ENCODE measurements at regions not wholly inside any gene's neighbourhood (a gene's known extent, or its start where the extent isn't known, plus 50 kb on each side); places are given as distances from the start of the nearest gene placed in this dataset.

DNA sequence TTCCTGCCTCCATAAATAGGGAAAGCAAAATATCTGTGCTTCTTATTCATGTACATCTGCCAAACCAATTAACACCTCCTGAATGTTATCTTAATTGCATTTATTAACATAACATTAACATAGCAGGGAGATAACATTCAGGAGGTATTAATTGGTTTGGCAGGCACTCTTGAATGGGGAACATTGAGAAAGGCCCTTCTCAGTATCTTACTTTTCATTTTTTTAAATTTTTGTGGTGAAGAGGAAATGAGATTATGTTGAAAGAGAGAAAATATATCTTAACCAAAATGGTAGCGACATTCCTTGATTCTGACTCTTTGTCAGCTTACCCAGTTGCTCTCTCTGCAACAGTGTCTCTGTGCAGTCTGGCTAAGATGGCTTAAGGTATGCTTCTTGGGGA is 100.4 kb upstream of the TLE1 start (continued):
- TF ChIP-seq RAD51 (IDR thresholded peaks at IDR 0.05) (no peak), NBN (IDR thresholded peaks at IDR 0.05) (no peak), NRF1 (conservative IDR thresholded peaks at IDR 0.05; ENCODE audit: low read depth, low read length) (no peak), RCOR1 (conservative IDR thresholded peaks at IDR 0.05; ENCODE audit: low read depth, low read length) (no peak), ATF7 (IDR thresholded peaks at IDR 0.05; ENCODE audit: low read depth) (no peak)
- TF ChIP-seq, protein P1, sequence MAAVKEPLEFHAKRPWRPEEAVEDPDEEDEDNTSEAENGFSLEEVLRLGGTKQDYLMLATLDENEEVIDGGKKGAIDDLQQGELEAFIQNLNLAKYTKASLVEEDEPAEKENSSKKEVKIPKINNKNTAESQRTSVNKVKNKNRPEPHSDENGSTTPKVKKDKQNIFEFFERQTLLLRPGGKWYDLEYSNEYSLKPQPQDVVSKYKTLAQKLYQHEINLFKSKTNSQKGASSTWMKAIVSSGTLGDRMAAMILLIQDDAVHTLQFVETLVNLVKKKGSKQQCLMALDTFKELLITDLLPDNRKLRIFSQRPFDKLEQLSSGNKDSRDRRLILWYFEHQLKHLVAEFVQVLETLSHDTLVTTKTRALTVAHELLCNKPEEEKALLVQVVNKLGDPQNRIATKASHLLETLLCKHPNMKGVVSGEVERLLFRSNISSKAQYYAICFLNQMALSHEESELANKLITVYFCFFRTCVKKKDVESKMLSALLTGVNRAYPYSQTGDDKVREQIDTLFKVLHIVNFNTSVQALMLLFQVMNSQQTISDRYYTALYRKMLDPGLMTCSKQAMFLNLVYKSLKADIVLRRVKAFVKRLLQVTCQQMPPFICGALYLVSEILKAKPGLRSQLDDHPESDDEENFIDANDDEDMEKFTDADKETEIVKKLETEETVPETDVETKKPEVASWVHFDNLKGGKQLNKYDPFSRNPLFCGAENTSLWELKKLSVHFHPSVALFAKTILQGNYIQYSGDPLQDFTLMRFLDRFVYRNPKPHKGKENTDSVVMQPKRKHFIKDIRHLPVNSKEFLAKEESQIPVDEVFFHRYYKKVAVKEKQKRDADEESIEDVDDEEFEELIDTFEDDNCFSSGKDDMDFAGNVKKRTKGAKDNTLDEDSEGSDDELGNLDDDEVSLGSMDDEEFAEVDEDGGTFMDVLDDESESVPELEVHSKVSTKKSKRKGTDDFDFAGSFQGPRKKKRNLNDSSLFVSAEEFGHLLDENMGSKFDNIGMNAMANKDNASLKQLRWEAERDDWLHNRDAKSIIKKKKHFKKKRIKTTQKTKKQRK (IDR thresholded peaks at IDR 0.05; ENCODE audit: low read depth, low read length): no peak
- TF ChIP-seq, protein P2, sequence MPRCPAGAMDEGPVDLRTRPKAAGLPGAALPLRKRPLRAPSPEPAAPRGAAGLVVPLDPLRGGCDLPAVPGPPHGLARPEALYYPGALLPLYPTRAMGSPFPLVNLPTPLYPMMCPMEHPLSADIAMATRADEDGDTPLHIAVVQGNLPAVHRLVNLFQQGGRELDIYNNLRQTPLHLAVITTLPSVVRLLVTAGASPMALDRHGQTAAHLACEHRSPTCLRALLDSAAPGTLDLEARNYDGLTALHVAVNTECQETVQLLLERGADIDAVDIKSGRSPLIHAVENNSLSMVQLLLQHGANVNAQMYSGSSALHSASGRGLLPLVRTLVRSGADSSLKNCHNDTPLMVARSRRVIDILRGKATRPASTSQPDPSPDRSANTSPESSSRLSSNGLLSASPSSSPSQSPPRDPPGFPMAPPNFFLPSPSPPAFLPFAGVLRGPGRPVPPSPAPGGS (IDR thresholded peaks at IDR 0.05; ENCODE audit: borderline replicate concordance, insufficient read depth, low read depth, low read length, poor library complexity, severe bottlenecking): no peak

DNA sequence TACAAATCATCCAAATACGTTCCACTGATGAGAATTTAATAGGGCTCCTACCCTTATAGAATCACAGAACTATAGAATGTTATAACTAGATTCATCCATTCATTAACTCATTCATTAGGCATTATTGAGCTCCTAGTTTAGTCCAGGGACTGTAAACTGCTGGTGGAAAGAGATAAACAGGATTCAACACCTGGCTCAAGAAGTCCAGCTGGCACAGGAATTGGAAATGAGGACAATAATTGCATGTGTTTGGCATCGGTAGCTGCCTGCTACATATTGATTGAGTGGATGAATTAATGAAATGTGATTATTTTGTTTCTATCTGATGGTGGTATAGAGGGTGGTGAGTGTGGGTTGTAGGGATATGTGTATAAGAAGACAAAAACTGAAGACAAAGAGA is 100.8 kb upstream of the TLE1 start:
- Histone ChIP-seq H3K27ac (ENCODE audit: control insufficient read depth, insufficient read depth) (no peak overlapping the region), H3K9me3 (replicated peaks; ENCODE audit: control insufficient read depth, insufficient read depth, low read length) (no peaks in the 10 kb centered on the region), H3K27me3 (replicated peaks in 1 of 2; ENCODE audit: control insufficient read depth in 2 of 2, insufficient read depth in 2 of 2, low read length in 1 of 2) (no peaks in the 10 kb centered on the region), H3K36me3 (ENCODE audit: control insufficient read depth in 2 of 2, insufficient read depth in 2 of 2, low read length in 1 of 2) (no peaks in the 10 kb centered on the region), H3K4me2 (ENCODE audit: control insufficient read depth, insufficient read depth) (no peak overlapping the region), H4K20me1 (ENCODE audit: control insufficient read depth, insufficient read depth) (no peaks in the 10 kb centered on the region), H3K9ac (ENCODE audit: control insufficient read depth, insufficient read depth, low read length) (no peak overlapping the region), H3K79me2 (ENCODE audit: control insufficient read depth, insufficient read depth, low read length) (no peaks in the 10 kb centered on the region), H3K4me3 (no peak overlapping the region), H3K4me1 (ENCODE audit: control insufficient read depth, insufficient read depth, low read length) (no peaks in the 10 kb centered on the region), H2AFZ (ENCODE audit: control insufficient read depth, low read depth, low read length) (no peak overlapping the region)
- CTCF ChIA-PET: no interaction called here
- FAIRE-seq (no peak), ATAC-seq (no peak), DNase-seq (ENCODE audit: low read depth, low spot score) (no peak)
- POLR2A ChIA-PET: no interaction called here
- intact Hi-C loops (cut with micrococcal nuclease; ENCODE audit: unreplicated experiment): no loop called here
- SMC1A ChIA-PET (ENCODE audit: uncharacterized antibody, unreplicated experiment): no interaction called here
- no TSS peak for BruUV-seq (replicated peaks)
- RAD21 ChIA-PET (ENCODE audit: unreplicated experiment): no interaction called here
- WGBS (ENCODE audit: insufficient coverage, insufficient replicate concordance, low lambda C conversion rate, missing lambda C conversion rate): 17% methylated on average over 2 of the region's 2 CpGs
- in situ Hi-C loops (cut with MboI): no loop called here
- TF ChIP-seq ZNF207 (IDR thresholded peaks at IDR 0.05; ENCODE audit: borderline replicate concordance) (no peak), KAT2A (conservative IDR thresholded peaks at IDR 0.05; ENCODE audit: control insufficient read depth, low read depth, low read length) (no peak), ZNF622 (IDR thresholded peaks at IDR 0.05) (no peak), NFIC (IDR thresholded peaks at IDR 0.05; ENCODE audit: low read depth, low read length) (no peak), ESRRA (IDR thresholded peaks at IDR 0.05; ENCODE audit: low read length) (no peak), RCOR1 (conservative IDR thresholded peaks at IDR 0.05; ENCODE audit: low read depth, low read length) (no peak)
- TF ChIP-seq, protein P3, sequence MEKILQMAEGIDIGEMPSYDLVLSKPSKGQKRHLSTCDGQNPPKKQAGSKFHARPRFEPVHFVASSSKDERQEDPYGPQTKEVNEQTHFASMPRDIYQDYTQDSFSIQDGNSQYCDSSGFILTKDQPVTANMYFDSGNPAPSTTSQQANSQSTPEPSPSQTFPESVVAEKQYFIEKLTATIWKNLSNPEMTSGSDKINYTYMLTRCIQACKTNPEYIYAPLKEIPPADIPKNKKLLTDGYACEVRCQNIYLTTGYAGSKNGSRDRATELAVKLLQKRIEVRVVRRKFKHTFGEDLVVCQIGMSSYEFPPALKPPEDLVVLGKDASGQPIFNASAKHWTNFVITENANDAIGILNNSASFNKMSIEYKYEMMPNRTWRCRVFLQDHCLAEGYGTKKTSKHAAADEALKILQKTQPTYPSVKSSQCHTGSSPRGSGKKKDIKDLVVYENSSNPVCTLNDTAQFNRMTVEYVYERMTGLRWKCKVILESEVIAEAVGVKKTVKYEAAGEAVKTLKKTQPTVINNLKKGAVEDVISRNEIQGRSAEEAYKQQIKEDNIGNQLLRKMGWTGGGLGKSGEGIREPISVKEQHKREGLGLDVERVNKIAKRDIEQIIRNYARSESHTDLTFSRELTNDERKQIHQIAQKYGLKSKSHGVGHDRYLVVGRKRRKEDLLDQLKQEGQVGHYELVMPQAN (conservative IDR thresholded peaks at IDR 0.05): no peak
- TF ChIP-seq, protein P4, sequence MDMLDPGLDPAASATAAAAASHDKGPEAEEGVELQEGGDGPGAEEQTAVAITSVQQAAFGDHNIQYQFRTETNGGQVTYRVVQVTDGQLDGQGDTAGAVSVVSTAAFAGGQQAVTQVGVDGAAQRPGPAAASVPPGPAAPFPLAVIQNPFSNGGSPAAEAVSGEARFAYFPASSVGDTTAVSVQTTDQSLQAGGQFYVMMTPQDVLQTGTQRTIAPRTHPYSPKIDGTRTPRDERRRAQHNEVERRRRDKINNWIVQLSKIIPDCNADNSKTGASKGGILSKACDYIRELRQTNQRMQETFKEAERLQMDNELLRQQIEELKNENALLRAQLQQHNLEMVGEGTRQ (IDR thresholded peaks at IDR 0.05; ENCODE audit: borderline replicate concordance, low read depth, low read length): no peak
